Amniotic epithelial cell (primary cell): ENCODE measurements at regions not wholly inside any gene's neighbourhood (a gene's known extent, or its start where the extent isn't known, plus 50 kb on each side); places are given as distances from the start of the nearest gene placed in this dataset.

ENCODE experiments used
- DNase-seq: peaks from one replicate; pipeline ENCODE4 v3.0.0-alpha.2; 2010; ENCODE audit warnings: low read depth

DNA sequence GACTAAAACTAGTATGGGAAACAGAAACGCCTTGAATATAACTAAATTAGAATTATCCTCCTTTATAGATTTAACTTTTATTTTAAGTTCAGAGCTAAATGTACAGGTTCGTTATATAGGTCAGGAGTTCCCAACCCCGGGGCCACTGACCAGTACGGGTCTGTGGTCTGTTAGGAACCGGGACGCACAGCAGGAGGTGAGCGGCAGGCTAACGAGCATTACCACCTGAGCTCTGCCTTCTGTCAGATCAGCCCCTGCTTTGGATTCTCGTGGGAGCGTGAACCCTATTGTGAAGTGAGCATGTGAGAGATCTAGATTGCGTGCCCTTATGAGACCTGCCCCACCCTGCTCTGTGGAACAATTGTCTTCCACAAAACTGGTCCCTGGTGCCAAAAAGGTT is 51.0 kb downstream of the FAT4 start:
- no peak for DNase-seq

DNA sequence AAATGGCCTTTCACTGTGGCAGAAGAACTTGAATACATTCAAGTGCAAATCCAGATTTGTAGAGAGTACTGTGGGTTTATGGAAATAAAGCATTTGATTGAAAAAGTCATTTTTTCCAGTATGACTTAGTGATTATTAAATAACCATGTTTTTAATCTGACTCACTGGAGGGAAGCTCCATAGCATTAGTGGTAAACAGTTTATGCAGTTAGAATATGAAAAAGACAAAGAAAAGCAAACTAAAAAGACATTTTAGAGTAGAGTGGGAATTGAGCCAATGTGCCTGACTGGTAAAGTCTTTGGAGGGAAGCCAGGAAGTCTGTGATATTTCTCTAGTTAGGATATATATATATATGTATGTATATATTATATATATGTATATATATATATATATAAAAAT is 53.4 kb downstream of the FAT4 start:
- peak; percentile 23 for DNase-seq

DNA sequence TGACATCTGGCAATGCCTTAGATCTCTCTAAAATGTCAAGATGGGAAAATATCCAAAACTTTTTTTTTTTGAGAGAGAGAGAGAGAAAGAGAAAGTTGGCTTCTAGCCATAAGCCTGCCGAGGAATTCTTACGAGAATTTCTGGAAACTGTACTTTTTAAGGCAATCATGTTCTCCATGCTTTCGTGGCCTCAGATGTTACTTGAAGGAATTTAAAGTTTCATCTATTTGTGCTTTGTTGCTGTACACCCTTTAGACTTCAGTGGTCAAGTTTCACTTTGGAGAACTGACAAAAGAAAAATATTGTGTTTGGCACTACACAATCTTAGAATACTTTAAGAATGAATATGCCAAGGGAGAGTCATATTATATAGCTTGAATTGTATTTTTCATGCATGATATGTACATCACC is 53.9 kb downstream of the FAT4 start:
- DNase-seq, result peak; percentile 57

DNA sequence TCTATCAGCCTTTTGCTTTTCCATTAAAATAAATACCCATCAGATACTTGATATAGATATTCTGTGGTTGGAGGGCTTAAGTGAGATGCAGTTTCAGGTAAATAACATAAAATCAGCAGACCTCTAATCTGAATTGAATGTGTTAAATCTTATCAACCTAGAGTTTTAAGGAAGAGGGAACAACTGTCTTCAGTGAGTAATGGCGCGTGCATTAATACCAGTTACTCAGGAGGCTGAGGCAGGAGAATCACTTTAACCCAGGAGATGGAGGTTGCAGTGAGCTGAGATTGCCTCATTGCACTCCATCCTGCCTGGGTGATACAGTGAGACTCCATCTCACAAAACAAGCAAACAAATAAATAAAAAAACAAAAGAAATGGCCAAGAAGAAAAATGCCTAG is 54.3 kb downstream of the FAT4 start:
- DNase-seq, result no peak

DNA sequence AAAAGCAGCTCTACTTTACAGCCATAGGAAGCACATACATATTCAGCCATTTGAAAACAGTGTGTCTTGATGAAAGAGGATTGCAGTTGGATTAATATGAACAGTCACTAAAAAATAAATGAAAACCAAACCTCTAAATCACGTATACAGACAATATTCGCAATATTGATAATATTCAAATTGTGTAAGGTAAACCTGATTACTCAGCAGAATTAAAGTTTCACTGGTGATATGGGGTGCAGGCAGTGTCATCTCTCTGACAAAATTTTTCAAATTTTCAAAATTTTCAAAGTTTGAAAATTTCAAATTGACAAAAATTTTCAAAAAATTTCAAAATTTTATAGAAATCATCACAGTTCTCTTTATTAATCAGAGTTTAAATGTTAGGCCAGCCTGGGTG is 55.7 kb downstream of the FAT4 start:
- no peak for DNase-seq

DNA sequence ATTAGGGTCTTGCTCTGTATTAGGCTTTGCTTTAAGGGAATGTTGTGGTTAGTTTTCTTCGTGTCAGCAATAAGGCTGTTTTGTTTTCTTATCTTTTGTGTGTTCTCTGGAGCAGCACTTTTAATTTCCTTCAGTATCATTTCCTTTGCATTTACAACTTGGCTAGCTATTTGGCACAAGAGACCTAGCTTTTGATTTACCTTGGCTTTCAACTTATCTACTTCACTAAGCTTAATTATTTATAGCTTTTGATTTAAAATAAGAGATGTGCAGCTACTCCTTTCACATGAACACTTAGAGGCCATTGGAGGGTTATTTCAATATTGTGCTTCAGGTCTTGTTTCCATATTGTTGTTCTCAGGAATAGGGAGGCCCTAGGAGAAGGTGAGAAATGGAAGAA is 68.2 kb downstream of the FAT4 start:
- no peak for DNase-seq

DNA sequence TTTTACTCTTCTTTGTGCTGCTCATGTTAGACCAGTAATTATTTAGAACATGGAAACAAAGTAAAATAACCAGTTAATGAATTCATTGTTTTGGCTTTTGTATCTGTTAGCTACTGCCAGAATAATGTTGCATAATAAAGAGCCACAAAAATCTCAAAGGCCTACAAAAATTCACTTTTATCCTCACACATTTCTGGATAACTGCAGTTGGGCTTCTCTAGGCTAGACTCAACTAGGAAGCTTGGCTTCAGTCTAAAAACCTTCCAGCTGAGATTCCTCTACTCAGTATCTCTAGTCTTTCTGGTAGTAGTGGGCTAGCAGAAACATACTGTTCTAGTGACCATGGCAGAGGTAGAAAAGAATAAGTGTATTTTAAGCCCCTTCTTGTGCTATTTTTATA is 73.0 kb downstream of the FAT4 start:
- peak; percentile 19 for DNase-seq

DNA sequence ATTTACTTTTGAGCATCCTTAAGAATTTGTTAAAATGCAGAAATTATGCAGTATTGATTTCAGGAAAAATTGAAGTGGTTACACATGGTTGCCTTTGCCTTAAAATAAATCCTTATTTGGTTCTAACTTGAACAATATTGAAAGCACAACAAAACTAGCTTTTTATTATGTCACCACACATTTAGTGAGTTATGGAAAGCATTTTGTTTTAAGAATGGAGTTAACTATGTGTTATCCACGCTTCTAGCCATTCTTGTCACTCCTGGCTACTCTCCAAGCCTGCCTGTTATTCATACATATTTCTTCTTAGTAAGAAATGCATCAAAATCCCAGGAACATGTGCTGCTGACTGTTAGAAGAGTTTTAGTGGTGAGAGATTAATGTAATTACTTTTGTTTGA is 73.9 kb downstream of the FAT4 start:
- DNase-seq, result peak; percentile 72

DNA sequence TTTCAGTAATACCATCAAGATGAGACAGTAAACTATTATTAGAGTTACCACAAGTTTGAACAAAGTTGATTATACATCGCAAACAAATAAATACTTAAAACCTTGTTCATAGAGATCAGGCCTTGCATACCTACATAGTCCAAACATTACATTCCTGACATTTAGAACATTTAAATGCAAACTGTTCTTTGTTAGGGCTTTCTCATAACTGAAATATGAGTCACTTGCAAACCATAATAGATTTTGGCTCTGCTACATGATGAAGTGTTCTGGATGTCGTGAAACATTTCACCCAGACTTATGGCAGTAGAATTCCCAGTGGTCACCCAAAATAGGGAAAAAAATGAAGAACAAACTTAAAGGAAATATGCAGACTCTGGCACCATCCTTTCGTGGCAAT is 75.0 kb downstream of the FAT4 start:
- DNase-seq, result peak; percentile 89

DNA sequence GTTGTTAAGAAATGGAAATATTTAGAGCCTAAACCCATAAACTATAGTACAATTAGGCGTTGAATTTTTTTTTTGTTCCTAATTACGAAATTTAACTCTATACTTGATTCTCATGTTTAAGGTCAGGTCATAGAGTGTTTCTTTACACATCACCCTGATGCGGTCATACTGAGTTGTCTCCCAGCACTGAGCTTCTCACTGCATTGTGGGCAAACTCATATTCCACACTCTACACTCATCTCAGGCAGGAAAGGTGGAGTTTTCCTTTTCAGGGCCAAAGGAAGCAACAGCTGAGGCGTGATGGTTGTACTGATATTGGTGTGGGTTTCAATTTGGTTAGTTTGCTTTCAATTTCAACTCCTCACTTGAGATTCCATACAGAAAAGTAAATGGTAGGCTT is 75.4 kb downstream of the FAT4 start:
- DNase-seq, result peak; percentile 81

DNA sequence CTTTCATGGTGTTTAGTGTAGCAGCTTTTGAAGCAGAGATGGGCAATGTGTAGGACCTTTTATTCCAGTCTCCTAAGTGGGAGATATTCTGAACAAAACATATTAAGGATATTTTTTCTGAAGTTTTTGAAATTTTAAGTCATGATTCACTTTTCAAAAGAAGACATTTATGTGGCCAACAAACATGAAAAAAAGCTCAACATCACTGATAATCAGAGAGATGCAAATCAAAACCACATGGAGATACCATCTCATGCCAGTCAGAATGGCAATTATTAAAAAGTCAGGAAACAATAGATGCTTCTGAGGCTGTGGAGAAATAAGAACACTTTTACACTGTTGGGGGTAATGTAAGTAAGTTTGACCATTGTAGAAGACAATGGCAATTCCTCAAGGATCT is 76.0 kb downstream of the FAT4 start:
- no peak for DNase-seq

DNA sequence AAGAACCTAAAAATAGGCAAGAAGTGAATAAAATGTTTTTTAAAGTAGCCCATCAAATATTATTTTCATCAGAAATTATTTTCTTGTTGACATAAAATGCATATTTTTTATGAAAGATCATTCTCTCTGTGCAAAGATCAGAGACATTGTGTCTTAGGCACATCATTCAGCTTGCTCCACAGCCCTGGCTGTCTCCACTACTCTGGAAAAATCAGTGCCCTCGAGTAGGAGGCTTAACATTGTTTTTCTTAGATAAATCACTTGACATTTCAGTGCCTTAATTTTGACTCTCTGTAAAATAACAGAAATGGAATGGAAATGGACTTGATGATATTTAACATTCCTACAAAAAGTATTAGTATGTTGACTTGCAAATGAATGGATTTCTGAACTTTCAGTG is 77.9 kb downstream of the FAT4 start:
- no peak for DNase-seq

DNA sequence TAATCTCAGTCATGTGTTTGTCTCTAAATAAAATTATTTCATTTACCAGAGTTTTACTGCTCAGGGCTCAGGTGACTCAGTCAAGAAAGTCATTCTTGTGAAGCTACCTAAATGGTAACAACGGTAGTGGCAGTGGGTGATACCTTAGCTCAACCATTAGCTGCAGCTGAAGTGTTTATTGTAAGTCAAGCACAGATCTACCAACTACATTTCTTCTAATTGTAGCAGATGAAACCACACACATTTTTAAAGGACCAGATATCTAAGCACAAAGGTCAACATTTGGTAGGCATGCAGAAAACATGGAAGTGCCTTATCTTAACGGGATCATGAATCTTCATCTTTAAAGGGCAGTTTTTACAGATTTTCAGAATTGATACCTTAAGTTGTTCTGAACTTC is 79.1 kb downstream of the FAT4 start:
- no peak for DNase-seq

DNA sequence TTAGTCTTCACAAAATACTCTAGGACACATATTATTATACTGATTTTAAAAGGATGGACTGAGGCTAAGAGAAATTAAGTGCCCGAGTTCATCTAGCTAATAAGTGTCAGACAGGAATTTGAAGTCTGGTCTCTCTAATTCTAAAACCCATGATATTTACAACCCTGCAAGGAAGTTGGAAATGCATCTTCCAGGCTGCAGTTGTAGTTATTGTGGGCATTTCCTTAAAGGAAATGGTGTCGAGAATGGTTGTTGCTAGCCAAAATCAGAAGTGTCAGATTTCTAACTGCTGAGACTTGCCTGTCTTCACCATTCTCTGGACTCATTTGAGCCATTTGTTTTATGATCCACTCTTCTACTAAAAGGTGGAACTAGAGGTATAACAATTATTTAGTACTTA is 82.5 kb downstream of the FAT4 start:
- DNase-seq, result no peak

DNA sequence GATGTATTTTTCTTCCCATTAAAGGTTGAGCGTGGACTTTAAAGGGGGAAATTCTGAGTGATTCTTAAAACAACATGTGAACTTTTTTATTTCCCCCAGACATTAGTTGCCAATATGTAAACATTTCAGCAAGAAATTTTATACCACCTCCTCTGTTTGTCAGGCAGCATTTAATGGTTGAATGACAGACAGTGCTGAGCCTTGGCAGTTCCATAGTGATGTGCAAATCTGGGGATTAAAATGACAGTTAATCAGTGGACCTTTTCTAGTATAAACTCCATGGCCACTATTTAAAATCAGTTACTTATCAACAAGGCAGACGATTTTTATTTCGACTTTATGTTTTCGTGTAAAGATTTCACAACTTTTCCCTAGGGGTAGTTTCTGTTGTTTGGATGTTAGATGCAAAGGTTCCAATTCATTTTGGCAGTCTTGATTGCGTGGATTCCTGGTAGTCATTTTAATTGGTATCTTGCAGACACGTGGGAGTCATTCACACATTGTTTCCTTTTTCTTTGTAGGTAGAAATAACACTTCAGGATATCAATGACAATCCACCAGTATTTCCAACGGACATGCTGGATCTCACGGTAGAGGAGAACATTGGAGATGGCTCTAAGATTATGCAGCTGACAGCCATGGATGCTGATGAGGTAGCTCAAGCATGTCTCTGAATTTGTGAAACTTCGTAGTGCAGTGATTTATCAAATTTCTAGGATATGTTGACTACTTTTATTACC is 83.7 kb downstream of the FAT4 start:
- DNase-seq, result no peak

DNA sequence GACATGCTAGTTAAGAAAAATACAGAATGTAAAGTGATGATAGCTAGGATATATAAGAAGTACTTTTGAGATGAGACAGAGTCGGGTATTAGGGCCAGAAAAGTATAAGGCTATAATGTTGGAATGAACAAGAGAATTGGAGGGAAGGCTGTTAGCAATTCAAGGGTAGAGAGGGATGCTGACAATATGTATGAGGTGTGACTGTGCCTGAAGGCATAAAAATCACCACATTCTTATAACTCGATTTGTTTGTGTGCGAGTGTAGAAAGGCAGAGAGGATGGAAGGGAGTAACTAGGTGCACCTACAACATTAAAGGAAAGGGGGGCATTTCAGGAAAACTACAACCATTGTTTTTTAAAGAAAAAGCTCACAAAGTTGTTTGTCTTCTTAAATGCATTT is 86.0 kb downstream of the FAT4 start:
- DNase-seq, result no peak

DNA sequence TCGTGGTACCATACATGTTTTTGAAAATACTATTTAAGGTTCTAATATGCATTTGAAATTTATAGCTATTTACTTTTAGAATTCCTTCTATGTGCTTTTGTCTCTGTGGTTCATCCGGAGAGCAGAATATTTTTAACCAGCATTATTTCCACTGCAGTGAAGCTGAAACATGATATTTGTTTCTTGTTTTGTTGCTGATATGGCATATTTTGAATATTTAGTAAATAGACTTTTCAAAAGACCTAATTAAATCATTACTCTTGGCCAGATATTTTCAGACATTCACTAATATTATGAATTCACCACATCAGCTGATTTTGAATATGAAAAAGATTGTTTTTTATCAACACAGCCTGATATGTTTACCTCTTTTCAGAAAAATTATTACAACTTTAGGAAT is 87.0 kb downstream of the FAT4 start:
- no peak for DNase-seq

DNA sequence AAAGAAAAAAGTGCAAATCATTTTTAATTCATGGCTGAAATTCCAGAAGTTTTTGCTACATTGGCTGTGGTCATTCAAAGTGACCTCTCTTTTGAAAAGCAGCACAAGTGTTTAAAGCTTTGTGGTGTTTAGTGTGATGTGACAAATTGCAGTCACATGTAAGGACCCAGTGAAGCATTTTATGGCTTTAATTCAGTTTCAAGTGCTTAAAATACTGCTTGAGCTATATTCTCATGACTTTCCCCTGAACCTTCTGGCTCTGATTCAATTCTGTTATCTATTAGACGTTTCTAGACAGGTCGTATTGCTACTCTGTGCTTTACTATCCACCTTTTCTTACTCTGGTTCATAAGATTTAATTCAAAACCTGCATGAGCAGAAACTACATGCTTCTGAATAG is 105.8 kb downstream of the FAT4 start:
- DNase-seq, result peak; percentile 3

DNA sequence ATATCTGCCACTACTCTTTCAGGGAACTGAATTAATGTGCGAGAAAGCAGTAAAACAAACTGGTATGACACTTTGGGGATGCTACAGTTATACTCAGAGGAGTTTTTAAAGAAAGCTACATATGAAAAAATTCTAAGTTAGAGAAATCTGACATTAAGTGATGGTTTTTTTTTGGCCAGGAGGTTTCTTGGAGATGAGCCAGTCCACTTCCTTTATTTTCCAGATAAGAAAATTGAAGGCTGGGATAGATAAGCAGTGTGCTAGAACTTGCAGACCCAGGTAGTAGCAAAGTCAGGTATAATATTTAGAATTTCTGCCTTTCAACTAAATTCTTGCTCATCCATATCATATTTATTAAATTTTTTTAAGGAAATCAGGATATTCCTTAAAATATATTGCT is 106.8 kb downstream of the FAT4 start:
- DNase-seq, result peak; percentile 45

DNA sequence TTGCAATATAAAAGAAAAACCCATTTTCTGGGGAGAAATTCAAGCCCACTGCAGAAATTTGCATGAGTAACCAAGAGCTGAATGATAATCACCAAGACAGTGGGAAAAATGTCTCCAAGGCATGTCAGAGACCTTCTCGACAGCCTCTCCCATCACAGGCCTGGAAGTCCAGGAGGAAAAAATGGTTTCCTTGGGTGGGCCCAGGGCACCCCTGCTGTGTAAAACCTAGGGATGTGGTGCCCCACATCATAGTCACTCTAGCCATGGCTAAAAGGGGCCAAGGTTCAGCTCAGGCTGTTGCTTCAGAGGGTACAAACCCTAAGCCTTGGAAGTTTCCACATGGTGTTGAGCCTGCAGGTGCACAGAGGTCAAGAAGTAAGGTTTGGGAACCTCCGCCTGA is 108.4 kb downstream of the FAT4 start:
- no peak for DNase-seq

DNA sequence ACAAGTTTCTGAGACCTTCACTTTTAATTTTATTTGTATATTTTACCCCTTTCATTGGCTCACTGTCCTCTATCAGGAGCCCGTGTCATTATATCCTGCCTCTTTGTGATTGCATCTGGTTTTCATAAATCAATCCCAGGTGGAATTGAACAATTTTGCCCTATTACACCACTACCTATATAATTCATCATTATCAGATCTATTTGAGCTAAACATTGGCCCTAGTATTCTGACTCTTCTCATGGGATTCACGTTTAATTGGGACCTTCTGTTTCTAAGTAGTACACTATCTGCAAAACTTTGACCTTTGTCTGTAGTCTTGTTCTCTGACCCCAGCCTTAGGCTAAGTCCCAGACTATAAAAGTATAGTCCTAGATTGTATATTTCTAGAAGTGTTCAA is 114.1 kb downstream of the FAT4 start:
- DNase-seq, result no peak

DNA sequence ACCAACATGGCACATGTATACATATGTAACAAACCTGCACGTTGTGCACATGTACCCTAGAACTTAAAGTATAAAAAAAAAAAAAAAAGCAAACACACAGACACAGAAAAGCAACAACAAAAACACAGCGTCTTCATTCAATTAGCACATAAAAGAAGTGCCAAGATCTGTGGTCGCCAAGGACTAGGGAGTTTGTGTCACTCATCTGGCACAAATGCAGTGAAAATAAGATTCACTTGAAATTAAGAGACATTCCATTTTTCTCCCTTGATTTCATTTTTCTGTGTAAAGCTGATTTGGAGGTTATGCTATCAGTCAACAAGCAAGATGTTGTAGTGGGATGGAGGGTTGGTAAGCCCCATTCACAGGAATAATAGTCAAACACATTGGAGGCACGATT is 115.3 kb downstream of the FAT4 start:
- DNase-seq, result no peak

DNA sequence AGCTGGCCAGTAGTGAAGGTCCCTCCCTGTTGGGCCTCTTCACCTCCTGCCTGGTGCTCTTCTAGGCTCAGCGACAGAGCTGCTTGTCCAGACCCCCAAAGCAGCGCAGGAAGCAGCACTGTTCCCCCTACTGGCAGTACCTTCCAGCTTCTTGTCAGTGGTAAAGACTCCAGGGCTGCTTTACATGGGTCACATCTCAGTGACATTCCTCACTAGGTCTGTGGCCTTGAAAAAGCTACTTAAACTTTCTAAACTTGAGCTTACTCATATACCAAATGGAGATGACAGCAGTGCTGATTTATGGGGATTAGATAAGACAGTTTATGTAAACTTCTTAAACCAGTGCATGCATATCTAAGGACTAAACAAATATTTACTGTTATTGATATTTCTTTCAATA is 117.3 kb downstream of the FAT4 start:
- peak; percentile 83 for DNase-seq

DNA sequence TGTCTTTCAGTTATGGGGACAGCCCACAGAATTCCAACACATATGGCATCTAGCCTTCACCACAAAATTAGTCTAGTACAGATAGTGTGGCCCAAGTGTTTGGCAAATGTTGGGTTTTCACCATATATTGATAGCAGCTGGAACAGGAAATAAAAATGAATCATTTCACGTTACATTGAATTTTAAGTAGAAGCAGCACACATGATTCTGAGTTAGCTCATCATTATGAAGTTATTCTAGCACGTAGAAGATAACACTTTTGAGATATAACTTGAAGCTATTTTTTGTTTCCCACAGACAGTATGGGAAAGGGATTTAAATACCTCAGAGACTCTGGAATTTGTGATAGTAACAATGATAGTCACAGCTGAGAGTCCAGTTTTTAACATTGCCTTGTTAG is 118.7 kb downstream of the FAT4 start:
- DNase-seq, result peak; percentile 86

DNA sequence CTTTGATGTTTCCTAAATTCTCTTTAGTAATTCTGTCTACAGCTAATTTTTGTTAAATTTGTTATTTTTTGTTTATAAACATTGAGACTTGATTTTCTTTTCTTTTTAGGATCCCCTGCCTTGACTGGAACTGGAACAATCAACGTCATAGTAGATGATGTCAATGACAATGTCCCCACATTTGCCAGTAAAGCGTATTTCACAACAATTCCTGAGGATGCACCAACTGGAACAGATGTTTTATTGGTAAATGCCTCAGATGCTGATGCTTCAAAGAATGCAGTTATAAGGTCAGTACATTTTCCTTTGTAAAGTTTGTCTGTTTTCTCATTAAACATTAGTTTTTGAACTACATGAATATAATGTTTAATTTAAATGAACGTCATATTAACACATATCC is 119.4 kb downstream of the FAT4 start:
- peak; percentile 16 for DNase-seq
